Eye (tissue), 1 donor: ENCODE measurements at regions not wholly inside any gene's neighbourhood (a gene's known extent, or its start where the extent isn't known, plus 50 kb on each side); places are given as distances from the start of the nearest gene placed in this dataset.
"Not testable (repeated sequence)": the region's sequence is repeated elsewhere in the genome, so short reads cannot be mapped to it uniquely, and the experiment has no call there.

Experiments
- DNase-seq: peaks from one replicate; pipeline ENCODE4 v3.0.0-alpha.2; 2015

GRCh38 chr3:145517416-145517815, 643.6 kb downstream of the PLOD2 start:
- DNase-seq: not testable (repeated sequence)

GRCh38 chr3:145518639-145519038, 642.3 kb downstream of the PLOD2 start:
- DNase-seq: no peak

- peak; percentile 15 for DNase-seq
Measured at GRCh38 chr3:145519398-145520047, 641.5 kb downstream of the PLOD2 start.

GRCh38 chr3:145522179-145522578, 638.8 kb downstream of the PLOD2 start:
- no peak for DNase-seq

- DNase-seq: no peak
Measured at GRCh38 chr3:145522893-145523651, 637.9 kb downstream of the PLOD2 start.

- no peak for DNase-seq
Measured at GRCh38 chr3:145531548-145531947, 629.4 kb downstream of the PLOD2 start.

GRCh38 chr3:145533696-145534095, 627.3 kb downstream of the PLOD2 start:
- no peak for DNase-seq

GRCh38 chr3:145536461-145536860, 624.5 kb downstream of the PLOD2 start:
- no peak for DNase-seq

- no peak for DNase-seq
Measured at GRCh38 chr3:145550522-145550921, 610.5 kb downstream of the PLOD2 start.

- DNase-seq: peak; percentile 60
Measured at GRCh38 chr3:145557405-145557804, 603.6 kb downstream of the PLOD2 start.

GRCh38 chr3:145578471-145578870, 582.5 kb downstream of the PLOD2 start:
- DNase-seq: no peak

- no peak for DNase-seq
Measured at GRCh38 chr3:145581694-145582093, 579.3 kb downstream of the PLOD2 start.

- DNase-seq: no peak
Measured at GRCh38 chr3:145604851-145605250, 556.1 kb downstream of the PLOD2 start.

- no peak for DNase-seq
Measured at GRCh38 chr3:145620002-145620401, 541.0 kb downstream of the PLOD2 start.

GRCh38 chr3:145620486-145620885, 540.5 kb downstream of the PLOD2 start:
- DNase-seq: no peak

GRCh38 chr3:145623349-145623748, 537.6 kb downstream of the PLOD2 start:
- no peak for DNase-seq

- no peak for DNase-seq
Measured at GRCh38 chr3:145628211-145628610, 532.8 kb downstream of the PLOD2 start.

- DNase-seq: no peak
Measured at GRCh38 chr3:145637105-145637504, 523.9 kb downstream of the PLOD2 start.

- no peak for DNase-seq
Measured at GRCh38 chr3:145639003-145639606, 521.9 kb downstream of the PLOD2 start.

GRCh38 chr3:145639875-145640274, 521.1 kb downstream of the PLOD2 start:
- no peak for DNase-seq

GRCh38 chr3:145648396-145648795, 512.6 kb downstream of the PLOD2 start:
- no peak for DNase-seq

- no peak for DNase-seq
Measured at GRCh38 chr3:145649368-145649887, 511.6 kb downstream of the PLOD2 start.

- DNase-seq: no peak
Measured at GRCh38 chr3:145650170-145650569, 510.8 kb downstream of the PLOD2 start.

- DNase-seq: no peak
Measured at GRCh38 chr3:145671121-145671520, 489.9 kb downstream of the PLOD2 start.
